Endodermal cell (in vitro differentiated cells): ENCODE measurements at regions not wholly inside any gene's neighbourhood (a gene's known extent, or its start where the extent isn't known, plus 50 kb on each side); places are given as distances from the start of the nearest gene placed in this dataset.

Experiments
- DNase-seq: peaks from one replicate; pipeline ENCODE4 v3.0.0-alpha.2; 2017
- H3K27ac ChIP-seq: 2 replicates; pipeline ENCODE4 v1.5.1; 2013; ENCODE audit warnings: mild to moderate bottlenecking, low read depth, low read length, moderate library complexity
- H3K27me3 ChIP-seq: 2 replicates; pipeline ENCODE4 v1.6.1; 2013; ENCODE audit warnings: mild to moderate bottlenecking, low read length, moderate library complexity; ENCODE audit not compliant: insufficient read depth, control insufficient read depth, poor library complexity, severe bottlenecking
- H3K36me3 ChIP-seq: 2 replicates; pipeline ENCODE4 v1.7.0; 2013; ENCODE audit warnings: mild to moderate bottlenecking, low read length, moderate library complexity; ENCODE audit not compliant: control insufficient read depth, insufficient read depth
- H3K4me1 ChIP-seq: one replicate; pipeline ENCODE4 v1.7.0; 2013; ENCODE audit warnings: low read length; ENCODE audit not compliant: control insufficient read depth, insufficient read depth
- H3K4me3 ChIP-seq: 2 replicates; pipeline ENCODE4 v1.5.1; 2013; ENCODE audit warnings: mild to moderate bottlenecking, low read length, moderate library complexity
- H3K9ac ChIP-seq: 2 replicates; pipeline ENCODE4 v1.6.1; 2013; ENCODE audit warnings: mild to moderate bottlenecking, low read length, moderate library complexity; ENCODE audit not compliant: poor library complexity, severe bottlenecking; ENCODE audit errors: extremely low read depth
- H3K9me3 ChIP-seq: 2 replicates; pipeline ENCODE4 v1.6.1; 2013; ENCODE audit warnings: mild to moderate bottlenecking, low read length, moderate library complexity; ENCODE audit not compliant: control insufficient read depth
- H3K27ac Mint-ChIP-seq: 2 replicates; pipeline ENCODE4 v1.8.0; 2020; ENCODE audit warnings: mixed read lengths
- H3K27me3 Mint-ChIP-seq: 2 replicates; pipeline ENCODE4 v1.8.0; 2021; ENCODE audit warnings: mild to moderate bottlenecking, mixed read lengths; ENCODE audit not compliant: insufficient read depth
- H3K36me3 Mint-ChIP-seq: 2 replicates; pipeline ENCODE4 v1.8.0; 2020; ENCODE audit warnings: low read depth, mixed read lengths
- H3K4me1 Mint-ChIP-seq: 2 replicates; pipeline ENCODE4 v1.8.0; 2020; ENCODE audit warnings: mixed read lengths
- H3K4me3 Mint-ChIP-seq: 2 replicates; pipeline ENCODE4 v1.8.0; 2020; ENCODE audit warnings: mild to moderate bottlenecking, moderate library complexity, mixed read lengths
- H3K9me3 Mint-ChIP-seq: 2 replicates; pipeline ENCODE4 v1.8.0; 2020; ENCODE audit warnings: mild to moderate bottlenecking, mixed read lengths
- WGBS, 2 experiments: methylation state at CpG; one replicate each; pipeline versions ENCODE4 v1.1.5 to v1.1.7; 2013; ENCODE audit warnings: missing lambda C conversion rate in 2 of 2, mixed read lengths in 1 of 2; ENCODE audit not compliant: insufficient coverage in 1 of 2, insufficient read length in 1 of 2; 5-methylcytosine and 5-hydroxymethylcytosine counted together
- TF ChIP-seq, protein P1 (sequence below): fragments of 200-600 bp; sonication (generic); conservative IDR thresholded peaks from 2 replicates; pipeline ENCODE4 v1.5.0; 2021; ENCODE audit warnings: antibody characterized with exemption, mild to moderate bottlenecking

- H3K36me3 Mint-ChIP-seq = peaks cover 9% of the 10 kb centered on the region
- WGBS, 2 experiments = 97 to 100% methylated on average over 2 of the region's 2 CpGs
- Histone ChIP-seq H3K9me3 (peaks cover 3% of the 10 kb centered on the region), H3K9ac (no peak overlapping the region), H3K4me1 (no peaks in the 10 kb centered on the region), H3K4me3 (no peak overlapping the region), H3K27ac (no peak overlapping the region), H3K36me3 (no peaks in the 10 kb centered on the region), H3K27me3 (no peaks in the 10 kb centered on the region)
- no peaks in the 10 kb centered on the region for H3K4me1 Mint-ChIP-seq
- no peak for DNase-seq
- TF ChIP-seq, protein P1, sequence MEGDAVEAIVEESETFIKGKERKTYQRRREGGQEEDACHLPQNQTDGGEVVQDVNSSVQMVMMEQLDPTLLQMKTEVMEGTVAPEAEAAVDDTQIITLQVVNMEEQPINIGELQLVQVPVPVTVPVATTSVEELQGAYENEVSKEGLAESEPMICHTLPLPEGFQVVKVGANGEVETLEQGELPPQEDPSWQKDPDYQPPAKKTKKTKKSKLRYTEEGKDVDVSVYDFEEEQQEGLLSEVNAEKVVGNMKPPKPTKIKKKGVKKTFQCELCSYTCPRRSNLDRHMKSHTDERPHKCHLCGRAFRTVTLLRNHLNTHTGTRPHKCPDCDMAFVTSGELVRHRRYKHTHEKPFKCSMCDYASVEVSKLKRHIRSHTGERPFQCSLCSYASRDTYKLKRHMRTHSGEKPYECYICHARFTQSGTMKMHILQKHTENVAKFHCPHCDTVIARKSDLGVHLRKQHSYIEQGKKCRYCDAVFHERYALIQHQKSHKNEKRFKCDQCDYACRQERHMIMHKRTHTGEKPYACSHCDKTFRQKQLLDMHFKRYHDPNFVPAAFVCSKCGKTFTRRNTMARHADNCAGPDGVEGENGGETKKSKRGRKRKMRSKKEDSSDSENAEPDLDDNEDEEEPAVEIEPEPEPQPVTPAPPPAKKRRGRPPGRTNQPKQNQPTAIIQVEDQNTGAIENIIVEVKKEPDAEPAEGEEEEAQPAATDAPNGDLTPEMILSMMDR = no peak
- H3K4me3 Mint-ChIP-seq = no peak overlapping the region
- no peak overlapping the region for H3K27ac Mint-ChIP-seq
- H3K9me3 Mint-ChIP-seq = peaks cover 13% of the 10 kb centered on the region
- no peaks in the 10 kb centered on the region for H3K27me3 Mint-ChIP-seq
Observed at GRCh38 chr1:163813251-163813650, 491.5 kb downstream of the NUF2 start.

GRCh38 chr1:163820226-163820625 lies 498.5 kb downstream of the NUF2 start:
- TF ChIP-seq, protein P1 = no peak
- Mint-ChIP-seq H3K4me1 (no peaks in the 10 kb centered on the region), H3K27me3 (no peaks in the 10 kb centered on the region), H3K36me3 (peaks cover 1% of the 10 kb centered on the region), H3K9me3 (peaks cover 8% of the 10 kb centered on the region), H3K27ac (no peak overlapping the region), H3K4me3 (no peak overlapping the region)
- Histone ChIP-seq H3K36me3 (no peaks in the 10 kb centered on the region), H3K27me3 (no peaks in the 10 kb centered on the region), H3K9ac (no peak overlapping the region), H3K9me3 (peaks cover 3% of the 10 kb centered on the region), H3K27ac (no peak overlapping the region), H3K4me1 (no peaks in the 10 kb centered on the region), H3K4me3 (no peak overlapping the region)
- no peak for DNase-seq

GRCh38 chr1:163820766-163821165 lies 499.0 kb downstream of the NUF2 start:
- H3K27ac Mint-ChIP-seq = no peak overlapping the region
- WGBS, 2 experiments = 91 to 100% methylated on average over 1 of the region's 1 CpG

More at GRCh38 chr1:163820766-163821165, 499.0 kb downstream of the NUF2 start:
- no peaks in the 10 kb centered on the region for H3K36me3 Mint-ChIP-seq
- H3K27ac ChIP-seq = no peak overlapping the region
- H3K9me3 ChIP-seq = peaks cover under 1% of the 10 kb centered on the region
- no peaks in the 10 kb centered on the region for H3K27me3 ChIP-seq
- H3K4me3 Mint-ChIP-seq = no peak overlapping the region
- no peak overlapping the region for H3K4me3 ChIP-seq
- H3K9ac ChIP-seq = no peak overlapping the region
- DNase-seq = no peak
- TF ChIP-seq, protein P1 = peak; percentile 34
- peaks cover 3% of the 10 kb centered on the region for H3K9me3 Mint-ChIP-seq
- H3K27me3 Mint-ChIP-seq = no peaks in the 10 kb centered on the region
- no peaks in the 10 kb centered on the region for H3K36me3 ChIP-seq
- no peaks in the 10 kb centered on the region for H3K4me1 ChIP-seq
- H3K4me1 Mint-ChIP-seq = no peaks in the 10 kb centered on the region
